SK-N-SH treated with all-trans-retinoic acid at 6 μM for 48 hours (cell line): ENCODE measurements at regions not wholly inside any gene's neighbourhood (a gene's known extent, or its start where the extent isn't known, plus 50 kb on each side); places are given as distances from the start of the nearest gene placed in this dataset.
"Not testable (repeated sequence)": the region's sequence is repeated elsewhere in the genome, so short reads cannot be mapped to it uniquely, and the experiment has no call there.

Experiments
- ATAC-seq: fragments of 200-7000 bp; cut with Tn5 transposase; 3 replicates; pipeline ENCODE4 v1.9.1; 2020; ENCODE audit warnings: mild to moderate bottlenecking, moderate library complexity
- ARNTL ChIP-seq: fragments of 450-650 bp; formaldehyde crosslinking; IDR thresholded peaks from 2 replicates; pipeline ENCODE4 v1.5.0; 2020; ENCODE audit warnings: low read depth, mild to moderate bottlenecking, moderate library complexity, borderline replicate concordance
- BACH2 ChIP-seq: fragments of 250-450 bp; sonication (Bioruptor Pico); IDR thresholded peaks from 2 replicates; pipeline ENCODE4 v1.9.0; 2021; ENCODE audit warnings: mild to moderate bottlenecking, borderline replicate concordance
- CSDC2 ChIP-seq: fragments of 250-450 bp; sonication (Bioruptor Pico); IDR thresholded peaks from 2 replicates; pipeline ENCODE4 v1.5.0; 2020; ENCODE audit warnings: mild to moderate bottlenecking, moderate library complexity
- ESRRG ChIP-seq: fragments of 250-450 bp; sonication (Bioruptor Pico); IDR thresholded peaks from 2 replicates; pipeline ENCODE4 v1.6.1; 2021; ENCODE audit warnings: mild to moderate bottlenecking
- ISL1 ChIP-seq: fragments of 250-450 bp; sonication (Bioruptor Pico); IDR thresholded peaks from 2 replicates; pipeline ENCODE4 v2.1.2; 2022; ENCODE audit warnings: mild to moderate bottlenecking, moderate library complexity
- OSR1 ChIP-seq: fragments of 250-450 bp; sonication (Bioruptor Pico); IDR thresholded peaks from 2 replicates; pipeline ENCODE4 v1.8.0; 2022; ENCODE audit warnings: moderate library complexity, mild to moderate bottlenecking, inconsistent platforms
- PATZ1 ChIP-seq: fragments of 250-450 bp; sonication (Bioruptor Pico); IDR thresholded peaks from 2 replicates; pipeline ENCODE4 v1.8.0; 2020; ENCODE audit warnings: mild to moderate bottlenecking, moderate library complexity, borderline replicate concordance
- PPARA ChIP-seq: fragments of 250-450 bp; sonication (Bioruptor Pico); IDR thresholded peaks from 2 replicates; pipeline ENCODE4 v1.5.0; 2020; ENCODE audit warnings: mild to moderate bottlenecking, borderline replicate concordance
- RARB ChIP-seq: fragments of 250-450 bp; sonication (Bioruptor Pico); IDR thresholded peaks from 2 replicates; pipeline ENCODE4 v1.8.0; 2021; ENCODE audit warnings: mild to moderate bottlenecking, moderate library complexity
- SNAI2 ChIP-seq: fragments of 250-450 bp; sonication (Bioruptor Pico); IDR thresholded peaks from 2 replicates; pipeline ENCODE4 v1.5.0; 2020; ENCODE audit warnings: mild to moderate bottlenecking, moderate library complexity
- TCF4 ChIP-seq: fragments of 250-450 bp; sonication (Bioruptor Pico); IDR thresholded peaks from 2 replicates; pipeline ENCODE4 v1.8.0; 2021; ENCODE audit warnings: mild to moderate bottlenecking, moderate library complexity, borderline replicate concordance
- TOX ChIP-seq: fragments of 250-450 bp; sonication (Bioruptor Pico); IDR thresholded peaks from 2 replicates; pipeline ENCODE4 v1.8.0; 2021; ENCODE audit warnings: mild to moderate bottlenecking, moderate library complexity, borderline replicate concordance
- ZC3H10 ChIP-seq: fragments of 250-450 bp; sonication (Bioruptor Pico); IDR thresholded peaks from 2 replicates; pipeline ENCODE4 v1.5.1; 2021; ENCODE audit warnings: mild to moderate bottlenecking, moderate library complexity
- ZFP3 ChIP-seq: fragments of 250-450 bp; sonication (Bioruptor Pico); IDR thresholded peaks from 2 replicates; pipeline ENCODE4 v1.5.0; 2020; ENCODE audit warnings: mild to moderate bottlenecking, moderate library complexity
- ZFP30 ChIP-seq: fragments of 450-650 bp; formaldehyde crosslinking; IDR thresholded peaks from 2 replicates; pipeline ENCODE4 v1.5.0; 2022; ENCODE audit warnings: mild to moderate bottlenecking, moderate library complexity
- ZNF565 ChIP-seq: fragments of 450-650 bp; formaldehyde crosslinking; conservative IDR thresholded peaks from 2 replicates; pipeline ENCODE4 v1.5.0; 2020; ENCODE audit warnings: low read depth, mild to moderate bottlenecking, moderate library complexity
- ZNF70 ChIP-seq: fragments of 450-650 bp; formaldehyde crosslinking; IDR thresholded peaks from 2 replicates; pipeline ENCODE4 v1.5.0; 2020; ENCODE audit warnings: mild to moderate bottlenecking, moderate library complexity
- ZNF8 ChIP-seq: fragments of 450-650 bp; formaldehyde crosslinking; IDR thresholded peaks from 2 replicates; pipeline ENCODE4 v1.5.0; 2020; ENCODE audit warnings: mild to moderate bottlenecking, moderate library complexity
- TF ChIP-seq, protein P1 (sequence below): fragments of 250-450 bp; sonication (Bioruptor Pico); IDR thresholded peaks from 2 replicates; pipeline ENCODE4 v1.5.1; 2020; ENCODE audit warnings: low read depth, mild to moderate bottlenecking, moderate library complexity
- TF ChIP-seq, protein P2 (sequence below): fragments of 250-450 bp; sonication (Bioruptor Pico); IDR thresholded peaks from 2 replicates; pipeline ENCODE4 v1.8.0; 2021; ENCODE audit warnings: low read depth, mild to moderate bottlenecking, moderate library complexity, borderline replicate concordance
- TF ChIP-seq, protein P3 (sequence below): fragments of 250-450 bp; sonication (Bioruptor Pico); IDR thresholded peaks from 2 replicates; pipeline ENCODE4 v1.5.1; 2021; ENCODE audit warnings: mild to moderate bottlenecking, moderate library complexity

DNA sequence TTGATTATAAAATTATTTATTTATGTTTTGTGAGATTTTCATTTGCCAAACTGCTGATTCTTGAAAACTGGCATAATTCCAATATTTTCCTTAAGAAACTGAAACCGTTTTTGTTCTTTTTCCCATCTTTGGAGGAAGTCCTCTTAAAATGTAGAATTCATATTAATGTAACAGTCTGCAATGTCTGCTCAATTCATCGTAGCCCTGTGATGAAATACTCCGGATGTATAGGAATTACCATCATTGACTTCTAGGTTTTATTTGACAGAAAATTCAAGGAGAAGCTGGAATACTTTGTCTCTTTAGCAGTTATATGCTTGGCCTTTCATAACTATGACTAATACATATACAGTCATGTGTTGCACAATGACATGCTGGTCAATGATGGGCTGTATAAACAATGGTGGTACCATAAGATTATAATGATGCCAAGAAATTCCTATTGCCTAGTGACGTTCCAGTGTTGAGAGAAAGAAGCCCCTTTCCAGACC, 185.0 kb upstream of the GPRIN3 start (continued):
- no peak for TF ChIP-seq PATZ1 (CRISPR knock-in tag)
- TF ChIP-seq ZC3H10 = no peak
- no peak for TF ChIP-seq SNAI2
- TF ChIP-seq, protein P1, sequence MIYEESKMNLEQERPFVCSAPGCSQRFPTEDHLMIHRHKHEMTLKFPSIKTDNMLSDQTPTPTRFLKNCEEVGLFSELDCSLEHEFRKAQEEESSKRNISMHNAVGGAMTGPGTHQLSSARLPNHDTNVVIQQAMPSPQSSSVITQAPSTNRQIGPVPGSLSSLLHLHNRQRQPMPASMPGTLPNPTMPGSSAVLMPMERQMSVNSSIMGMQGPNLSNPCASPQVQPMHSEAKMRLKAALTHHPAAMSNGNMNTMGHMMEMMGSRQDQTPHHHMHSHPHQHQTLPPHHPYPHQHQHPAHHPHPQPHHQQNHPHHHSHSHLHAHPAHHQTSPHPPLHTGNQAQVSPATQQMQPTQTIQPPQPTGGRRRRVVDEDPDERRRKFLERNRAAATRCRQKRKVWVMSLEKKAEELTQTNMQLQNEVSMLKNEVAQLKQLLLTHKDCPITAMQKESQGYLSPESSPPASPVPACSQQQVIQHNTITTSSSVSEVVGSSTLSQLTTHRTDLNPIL (CRISPR knock-in tag) = no peak
- no peak for TF ChIP-seq ZNF565 (CRISPR knock-in tag)
- no peak for TF ChIP-seq CSDC2 (CRISPR knock-in tag)
- TF ChIP-seq BACH2 = no peak
- TF ChIP-seq ZFP30 = no peak

DNA sequence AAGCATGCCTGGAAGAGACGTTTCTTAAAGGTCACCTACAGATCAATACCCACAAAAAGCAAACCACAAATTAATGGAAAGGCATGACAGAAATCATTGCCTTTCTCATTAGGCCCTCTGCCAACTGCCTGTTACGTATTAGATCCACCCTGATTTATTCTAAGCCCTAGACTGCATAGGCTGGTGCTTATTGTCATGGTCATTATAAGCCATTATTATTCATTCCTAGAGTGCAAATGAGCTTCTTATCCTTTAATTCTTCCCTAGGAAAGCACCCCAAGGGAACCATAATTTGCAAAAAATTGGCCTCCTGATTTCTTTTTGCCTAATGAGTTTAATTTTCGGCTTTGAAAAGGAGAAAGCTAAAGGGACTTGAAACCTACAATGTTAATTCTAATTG, 184.2 kb upstream of the GPRIN3 start:
- no peak for ATAC-seq

GRCh38 chr4:89489921-89490431, 182.4 kb upstream of the GPRIN3 start:
- not testable (repeated sequence) for ATAC-seq

More for the DNA sequence above, 184.2 kb upstream of the GPRIN3 start:
- TF ChIP-seq ISL1 (CRISPR knock-in tag) = no peak
- TF ChIP-seq TCF4 = no peak
- TF ChIP-seq, protein P2, sequence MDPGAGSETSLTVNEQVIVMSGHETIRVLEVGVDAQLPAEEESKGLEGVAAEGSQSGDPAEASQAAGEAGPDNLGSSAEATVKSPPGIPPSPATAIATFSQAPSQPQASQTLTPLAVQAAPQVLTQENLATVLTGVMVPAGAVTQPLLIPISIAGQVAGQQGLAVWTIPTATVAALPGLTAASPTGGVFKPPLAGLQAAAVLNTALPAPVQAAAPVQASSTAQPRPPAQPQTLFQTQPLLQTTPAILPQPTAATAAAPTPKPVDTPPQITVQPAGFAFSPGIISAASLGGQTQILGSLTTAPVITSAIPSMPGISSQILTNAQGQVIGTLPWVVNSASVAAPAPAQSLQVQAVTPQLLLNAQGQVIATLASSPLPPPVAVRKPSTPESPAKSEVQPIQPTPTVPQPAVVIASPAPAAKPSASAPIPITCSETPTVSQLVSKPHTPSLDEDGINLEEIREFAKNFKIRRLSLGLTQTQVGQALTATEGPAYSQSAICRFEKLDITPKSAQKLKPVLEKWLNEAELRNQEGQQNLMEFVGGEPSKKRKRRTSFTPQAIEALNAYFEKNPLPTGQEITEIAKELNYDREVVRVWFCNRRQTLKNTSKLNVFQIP (CRISPR knock-in tag) = no peak
- TF ChIP-seq, protein P3, sequence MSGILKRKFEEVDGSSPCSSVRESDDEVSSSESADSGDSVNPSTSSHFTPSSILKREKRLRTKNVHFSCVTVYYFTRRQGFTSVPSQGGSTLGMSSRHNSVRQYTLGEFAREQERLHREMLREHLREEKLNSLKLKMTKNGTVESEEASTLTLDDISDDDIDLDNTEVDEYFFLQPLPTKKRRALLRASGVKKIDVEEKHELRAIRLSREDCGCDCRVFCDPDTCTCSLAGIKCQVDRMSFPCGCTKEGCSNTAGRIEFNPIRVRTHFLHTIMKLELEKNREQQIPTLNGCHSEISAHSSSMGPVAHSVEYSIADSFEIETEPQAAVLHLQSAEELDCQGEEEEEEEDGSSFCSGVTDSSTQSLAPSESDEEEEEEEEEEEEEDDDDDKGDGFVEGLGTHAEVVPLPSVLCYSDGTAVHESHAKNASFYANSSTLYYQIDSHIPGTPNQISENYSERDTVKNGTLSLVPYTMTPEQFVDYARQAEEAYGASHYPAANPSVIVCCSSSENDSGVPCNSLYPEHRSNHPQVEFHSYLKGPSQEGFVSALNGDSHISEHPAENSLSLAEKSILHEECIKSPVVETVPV (CRISPR knock-in tag) = no peak

- TF ChIP-seq ARNTL (no peak), OSR1 (no peak)
- TF ChIP-seq, protein P1 (CRISPR knock-in tag) = no peak
- ATAC-seq = no peak
Measured at GRCh38 chr4:89489338-89489771, 181.8 kb upstream of the GPRIN3 start.

DNA sequence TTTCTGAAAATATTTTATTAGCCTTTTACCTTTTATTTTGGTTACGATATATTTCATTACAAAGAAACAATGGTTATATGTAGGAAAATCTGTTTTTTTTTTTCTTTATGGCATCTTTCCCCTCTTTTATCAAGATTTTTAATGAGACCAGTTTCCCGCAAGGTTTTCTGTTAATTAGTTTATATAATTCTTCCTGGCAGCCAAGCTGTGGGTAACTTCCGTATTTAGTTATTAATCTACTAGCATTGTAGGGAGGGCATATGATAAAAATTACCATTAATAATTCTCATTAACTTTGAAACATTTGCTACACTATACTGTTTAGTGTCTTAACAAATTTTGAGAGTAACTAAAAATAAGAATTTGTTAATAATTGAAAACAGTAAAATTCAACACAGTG, 181.1 kb upstream of the GPRIN3 start:
- TF ChIP-seq PPARA = no peak
- TF ChIP-seq SNAI2 = no peak
- no peak for TF ChIP-seq RARB (CRISPR knock-in tag)
- TF ChIP-seq, protein P3 (CRISPR knock-in tag) = no peak
- ATAC-seq = no peak

DNA sequence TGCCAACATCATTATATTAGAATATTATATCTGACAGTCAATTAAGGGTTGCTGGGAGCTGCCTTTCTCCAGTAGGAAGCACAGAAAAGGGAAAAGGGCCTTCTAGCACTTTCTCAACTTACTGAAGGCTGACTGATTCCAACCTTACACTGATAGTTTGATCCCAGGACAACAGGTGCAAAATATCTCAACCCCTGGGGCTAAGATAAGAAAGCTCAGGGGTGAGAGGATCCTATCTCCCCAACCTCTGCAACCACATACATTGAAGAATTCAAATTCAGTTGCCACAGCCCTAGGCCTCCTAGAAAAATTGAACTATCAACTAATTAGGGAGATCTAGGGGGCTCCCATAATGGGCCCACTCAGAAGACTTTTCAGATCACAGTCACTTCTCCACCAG, 179.1 kb upstream of the GPRIN3 start:
- ATAC-seq = no peak
- no peak for TF ChIP-seq ESRRG (CRISPR knock-in tag)
- TF ChIP-seq PATZ1 (CRISPR knock-in tag) = no peak
- TF ChIP-seq, protein P3 (CRISPR knock-in tag) = no peak
- no peak for TF ChIP-seq ZNF8
- TF ChIP-seq TCF4 = no peak
- TF ChIP-seq ZFP3 (CRISPR knock-in tag) = no peak
- no peak for TF ChIP-seq SNAI2
- TF ChIP-seq BACH2 = no peak
- TF ChIP-seq TOX (CRISPR knock-in tag) = no peak
- TF ChIP-seq PPARA = no peak
- TF ChIP-seq ZNF70 (CRISPR knock-in tag) = no peak
